ENCODE measurements at regions not wholly inside any gene's neighbourhood (a gene's known extent, or its start where the extent isn't known, plus 50 kb on each side); places are given as distances from the start of the nearest gene placed in this dataset.

- TF ChIP-seq NFIC (IDR thresholded peaks at IDR 0.05), result no peak
- TF ChIP-seq EGR1 (IDR thresholded peaks at IDR 0.05), result no peak
- no peak for TF ChIP-seq TAF1 (IDR thresholded peaks at IDR 0.05; ENCODE audit: low read depth)
- TF ChIP-seq TEAD4 (IDR thresholded peaks at IDR 0.05), result no peak
- no peak for TF ChIP-seq CEBPB (IDR thresholded peaks at IDR 0.05)
- TF ChIP-seq RAD21 (IDR thresholded peaks at IDR 0.05; ENCODE audit: low read depth), result no peak
- no peak for TF ChIP-seq EP300 (IDR thresholded peaks at IDR 0.05; ENCODE audit: borderline replicate concordance)
- TF ChIP-seq FOXM1 (IDR thresholded peaks at IDR 0.05; ENCODE audit: borderline replicate concordance, low read depth), result no peak
- no peak for TF ChIP-seq MAX (IDR thresholded peaks at IDR 0.05)
- TF ChIP-seq CREB1 (IDR thresholded peaks at IDR 0.05; ENCODE audit: low read depth), result no peak
- TF ChIP-seq YY1 (IDR thresholded peaks at IDR 0.05; ENCODE audit: low read depth), result no peak
- no peak for TF ChIP-seq REST (IDR thresholded peaks at IDR 0.05; ENCODE audit: low read depth)
- no peak for TF ChIP-seq ZBTB7A (IDR thresholded peaks at IDR 0.05; ENCODE audit: low read depth)
- no peak for TF ChIP-seq TCF12 (IDR thresholded peaks at IDR 0.05; ENCODE audit: low read depth)
Observed at GRCh38 chr17:34169496-34169895, 85.6 kb upstream of the CCL2 start.

GRCh38 chr17:34171245-34171818, 83.8 kb upstream of the CCL2 start:
- no peak for TF ChIP-seq EGR1 (IDR thresholded peaks at IDR 0.05)
- TF ChIP-seq CEBPB (IDR thresholded peaks at IDR 0.05), result no peak
- TF ChIP-seq FOXM1 (IDR thresholded peaks at IDR 0.05; ENCODE audit: borderline replicate concordance, low read depth), result no peak
- peak; percentile 25; the same call in 1 of the 2 replicates for TF ChIP-seq RAD21 (IDR thresholded peaks at IDR 0.05; ENCODE audit: low read depth)
- no peak for TF ChIP-seq REST (IDR thresholded peaks at IDR 0.05; ENCODE audit: low read depth)
- no peak for TF ChIP-seq TEAD4 (IDR thresholded peaks at IDR 0.05)

- TF ChIP-seq TAF1 (IDR thresholded peaks at IDR 0.05; ENCODE audit: low read depth), result no peak
- no peak for TF ChIP-seq ZBTB7A (IDR thresholded peaks at IDR 0.05; ENCODE audit: low read depth)
- TF ChIP-seq MAX (IDR thresholded peaks at IDR 0.05), result no peak
- TF ChIP-seq EP300 (IDR thresholded peaks at IDR 0.05; ENCODE audit: borderline replicate concordance), result no peak
- no peak for TF ChIP-seq FOXM1 (IDR thresholded peaks at IDR 0.05; ENCODE audit: borderline replicate concordance, low read depth)
- TF ChIP-seq TCF12 (IDR thresholded peaks at IDR 0.05; ENCODE audit: low read depth), result no peak
- TF ChIP-seq CEBPB (IDR thresholded peaks at IDR 0.05), result no peak
- TF ChIP-seq RAD21 (IDR thresholded peaks at IDR 0.05; ENCODE audit: low read depth), result no peak
- no peak for TF ChIP-seq CREB1 (IDR thresholded peaks at IDR 0.05; ENCODE audit: low read depth)
- TF ChIP-seq NFIC (IDR thresholded peaks at IDR 0.05), result no peak
- no peak for TF ChIP-seq YY1 (IDR thresholded peaks at IDR 0.05; ENCODE audit: low read depth)
- no peak for TF ChIP-seq EGR1 (IDR thresholded peaks at IDR 0.05)
- no peak for TF ChIP-seq USF1 (IDR thresholded peaks at IDR 0.05)
- TF ChIP-seq REST (IDR thresholded peaks at IDR 0.05; ENCODE audit: low read depth), result no peak
- no peak for TF ChIP-seq TEAD4 (IDR thresholded peaks at IDR 0.05)
Observed at GRCh38 chr17:34172390-34172918, 82.6 kb upstream of the CCL2 start.

GRCh38 chr17:34173241-34173640, 81.8 kb upstream of the CCL2 start:
- TF ChIP-seq CEBPB (IDR thresholded peaks at IDR 0.05), result no peak
- no peak for TF ChIP-seq ZBTB7A (IDR thresholded peaks at IDR 0.05; ENCODE audit: low read depth)
- TF ChIP-seq RAD21 (IDR thresholded peaks at IDR 0.05; ENCODE audit: low read depth), result no peak
- no peak for TF ChIP-seq MAX (IDR thresholded peaks at IDR 0.05)
- TF ChIP-seq NFIC (IDR thresholded peaks at IDR 0.05), result no peak
- no peak for TF ChIP-seq EP300 (IDR thresholded peaks at IDR 0.05; ENCODE audit: borderline replicate concordance)
- TF ChIP-seq TEAD4 (IDR thresholded peaks at IDR 0.05), result no peak
- TF ChIP-seq YY1 (IDR thresholded peaks at IDR 0.05; ENCODE audit: low read depth), result no peak
- TF ChIP-seq REST (IDR thresholded peaks at IDR 0.05; ENCODE audit: low read depth), result no peak
- TF ChIP-seq EGR1 (IDR thresholded peaks at IDR 0.05), result no peak
- TF ChIP-seq TCF12 (IDR thresholded peaks at IDR 0.05; ENCODE audit: low read depth), result no peak
- no peak for TF ChIP-seq FOXM1 (IDR thresholded peaks at IDR 0.05; ENCODE audit: borderline replicate concordance, low read depth)
- TF ChIP-seq USF1 (IDR thresholded peaks at IDR 0.05), result no peak
- TF ChIP-seq TAF1 (IDR thresholded peaks at IDR 0.05; ENCODE audit: low read depth), result no peak
- TF ChIP-seq CREB1 (IDR thresholded peaks at IDR 0.05; ENCODE audit: low read depth), result no peak

Measured in Ishikawa (cell line).